ENCODE measurements at regions not wholly inside any gene's neighbourhood (a gene's known extent, or its start where the extent isn't known, plus 50 kb on each side); places are given as distances from the start of the nearest gene placed in this dataset.

GRCh38 chr10:21164687-21165086, 267.6 kb upstream of the NEBL start:
- TF ChIP-seq, protein P1, sequence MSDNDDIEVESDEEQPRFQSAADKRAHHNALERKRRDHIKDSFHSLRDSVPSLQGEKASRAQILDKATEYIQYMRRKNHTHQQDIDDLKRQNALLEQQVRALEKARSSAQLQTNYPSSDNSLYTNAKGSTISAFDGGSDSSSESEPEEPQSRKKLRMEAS (IDR thresholded peaks at IDR 0.05) = no peak
- TF ChIP-seq, protein P2, sequence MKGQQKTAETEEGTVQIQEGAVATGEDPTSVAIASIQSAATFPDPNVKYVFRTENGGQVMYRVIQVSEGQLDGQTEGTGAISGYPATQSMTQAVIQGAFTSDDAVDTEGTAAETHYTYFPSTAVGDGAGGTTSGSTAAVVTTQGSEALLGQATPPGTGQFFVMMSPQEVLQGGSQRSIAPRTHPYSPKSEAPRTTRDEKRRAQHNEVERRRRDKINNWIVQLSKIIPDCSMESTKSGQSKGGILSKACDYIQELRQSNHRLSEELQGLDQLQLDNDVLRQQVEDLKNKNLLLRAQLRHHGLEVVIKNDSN (IDR thresholded peaks at IDR 0.05) = no peak
- no peak for TF ChIP-seq TEAD4 (IDR thresholded peaks at IDR 0.05)
- no peak for TF ChIP-seq YY1 (IDR thresholded peaks at IDR 0.05; ENCODE audit: low read depth)
- no peak for TF ChIP-seq EGR1 (IDR thresholded peaks at IDR 0.05)
- TF ChIP-seq FOXM1 (IDR thresholded peaks at IDR 0.05; ENCODE audit: borderline replicate concordance, low read depth) = no peak
- TF ChIP-seq TAF1 (IDR thresholded peaks at IDR 0.05; ENCODE audit: low read depth) = no peak
- TF ChIP-seq CEBPB (IDR thresholded peaks at IDR 0.05) = no peak
- TF ChIP-seq, protein P3, sequence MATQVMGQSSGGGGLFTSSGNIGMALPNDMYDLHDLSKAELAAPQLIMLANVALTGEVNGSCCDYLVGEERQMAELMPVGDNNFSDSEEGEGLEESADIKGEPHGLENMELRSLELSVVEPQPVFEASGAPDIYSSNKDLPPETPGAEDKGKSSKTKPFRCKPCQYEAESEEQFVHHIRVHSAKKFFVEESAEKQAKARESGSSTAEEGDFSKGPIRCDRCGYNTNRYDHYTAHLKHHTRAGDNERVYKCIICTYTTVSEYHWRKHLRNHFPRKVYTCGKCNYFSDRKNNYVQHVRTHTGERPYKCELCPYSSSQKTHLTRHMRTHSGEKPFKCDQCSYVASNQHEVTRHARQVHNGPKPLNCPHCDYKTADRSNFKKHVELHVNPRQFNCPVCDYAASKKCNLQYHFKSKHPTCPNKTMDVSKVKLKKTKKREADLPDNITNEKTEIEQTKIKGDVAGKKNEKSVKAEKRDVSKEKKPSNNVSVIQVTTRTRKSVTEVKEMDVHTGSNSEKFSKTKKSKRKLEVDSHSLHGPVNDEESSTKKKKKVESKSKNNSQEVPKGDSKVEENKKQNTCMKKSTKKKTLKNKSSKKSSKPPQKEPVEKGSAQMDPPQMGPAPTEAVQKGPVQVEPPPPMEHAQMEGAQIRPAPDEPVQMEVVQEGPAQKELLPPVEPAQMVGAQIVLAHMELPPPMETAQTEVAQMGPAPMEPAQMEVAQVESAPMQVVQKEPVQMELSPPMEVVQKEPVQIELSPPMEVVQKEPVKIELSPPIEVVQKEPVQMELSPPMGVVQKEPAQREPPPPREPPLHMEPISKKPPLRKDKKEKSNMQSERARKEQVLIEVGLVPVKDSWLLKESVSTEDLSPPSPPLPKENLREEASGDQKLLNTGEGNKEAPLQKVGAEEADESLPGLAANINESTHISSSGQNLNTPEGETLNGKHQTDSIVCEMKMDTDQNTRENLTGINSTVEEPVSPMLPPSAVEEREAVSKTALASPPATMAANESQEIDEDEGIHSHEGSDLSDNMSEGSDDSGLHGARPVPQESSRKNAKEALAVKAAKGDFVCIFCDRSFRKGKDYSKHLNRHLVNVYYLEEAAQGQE (IDR thresholded peaks at IDR 0.05; ENCODE audit: low read depth) = no peak
- TF ChIP-seq RAD21 (IDR thresholded peaks at IDR 0.05; ENCODE audit: low read depth) = no peak
- TF ChIP-seq ZBTB7A (IDR thresholded peaks at IDR 0.05; ENCODE audit: low read depth) = no peak
- no peak for TF ChIP-seq EP300 (IDR thresholded peaks at IDR 0.05; ENCODE audit: borderline replicate concordance)
- no peak for TF ChIP-seq CREB1 (IDR thresholded peaks at IDR 0.05; ENCODE audit: low read depth)

GRCh38 chr10:21162948-21163347, 265.8 kb upstream of the NEBL start:
- no peak for TF ChIP-seq TAF1 (IDR thresholded peaks at IDR 0.05; ENCODE audit: low read depth)
- no peak for TF ChIP-seq NFIC (IDR thresholded peaks at IDR 0.05)
- no peak for TF ChIP-seq TEAD4 (IDR thresholded peaks at IDR 0.05)
- TF ChIP-seq, protein P3 (IDR thresholded peaks at IDR 0.05; ENCODE audit: low read depth) = no peak
- TF ChIP-seq ZBTB7A (IDR thresholded peaks at IDR 0.05; ENCODE audit: low read depth) = no peak
- TF ChIP-seq FOXM1 (IDR thresholded peaks at IDR 0.05; ENCODE audit: borderline replicate concordance, low read depth) = no peak
- no peak for TF ChIP-seq CREB1 (IDR thresholded peaks at IDR 0.05; ENCODE audit: low read depth)
- no peak for TF ChIP-seq RAD21 (IDR thresholded peaks at IDR 0.05; ENCODE audit: low read depth)
- TF ChIP-seq EGR1 (IDR thresholded peaks at IDR 0.05) = no peak
- no peak for TF ChIP-seq EP300 (IDR thresholded peaks at IDR 0.05; ENCODE audit: borderline replicate concordance)
- no peak for TF ChIP-seq CEBPB (IDR thresholded peaks at IDR 0.05)
- TF ChIP-seq TCF12 (IDR thresholded peaks at IDR 0.05; ENCODE audit: low read depth) = no peak
- TF ChIP-seq YY1 (IDR thresholded peaks at IDR 0.05; ENCODE audit: low read depth) = no peak
- TF ChIP-seq, protein P2 (IDR thresholded peaks at IDR 0.05) = no peak

- 0 out of 2 replicates have a peak, but pooled peaks have one; percentile 11 for TF ChIP-seq TEAD4 (IDR thresholded peaks at IDR 0.05)
- TF ChIP-seq, protein P1 (IDR thresholded peaks at IDR 0.05) = no peak
These were observed 264.5 kb upstream of the NEBL start for GRCh38 chr10:21161647-21162046.

DNA sequence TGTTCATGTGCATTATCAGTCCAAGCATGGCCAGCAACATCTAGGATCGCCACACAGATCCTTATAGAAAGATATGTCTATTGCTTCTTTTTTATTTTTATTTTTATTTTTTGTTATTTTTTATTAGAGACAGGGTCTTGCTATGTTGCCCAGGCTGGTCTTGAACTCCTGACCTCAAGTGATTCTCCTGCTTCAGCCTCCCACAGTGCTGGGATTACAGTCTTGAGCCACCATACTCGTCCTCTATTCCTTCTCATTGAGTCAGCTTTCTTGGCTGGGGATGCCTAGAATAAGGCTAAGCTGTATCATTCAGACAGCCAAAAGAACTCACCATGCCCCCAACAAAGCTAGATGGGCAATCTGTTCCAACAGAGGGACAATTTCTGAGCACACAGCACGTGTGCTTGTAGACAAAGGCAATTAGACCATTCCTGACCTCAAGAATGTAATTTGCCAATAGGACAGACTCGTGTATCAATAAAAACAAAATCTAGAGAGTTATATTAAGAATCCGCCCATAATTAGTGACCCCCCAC, 264.0 kb upstream of the NEBL start:
- TF ChIP-seq EGR1 (IDR thresholded peaks at IDR 0.05) = no peak
- TF ChIP-seq TAF1 (IDR thresholded peaks at IDR 0.05; ENCODE audit: low read depth) = no peak
- TF ChIP-seq, protein P3 (IDR thresholded peaks at IDR 0.05; ENCODE audit: low read depth) = no peak
- no peak for TF ChIP-seq CREB1 (IDR thresholded peaks at IDR 0.05; ENCODE audit: low read depth)
- TF ChIP-seq EP300 (IDR thresholded peaks at IDR 0.05; ENCODE audit: borderline replicate concordance) = no peak
- TF ChIP-seq FOXM1 (IDR thresholded peaks at IDR 0.05; ENCODE audit: borderline replicate concordance, low read depth) = no peak

DNA sequence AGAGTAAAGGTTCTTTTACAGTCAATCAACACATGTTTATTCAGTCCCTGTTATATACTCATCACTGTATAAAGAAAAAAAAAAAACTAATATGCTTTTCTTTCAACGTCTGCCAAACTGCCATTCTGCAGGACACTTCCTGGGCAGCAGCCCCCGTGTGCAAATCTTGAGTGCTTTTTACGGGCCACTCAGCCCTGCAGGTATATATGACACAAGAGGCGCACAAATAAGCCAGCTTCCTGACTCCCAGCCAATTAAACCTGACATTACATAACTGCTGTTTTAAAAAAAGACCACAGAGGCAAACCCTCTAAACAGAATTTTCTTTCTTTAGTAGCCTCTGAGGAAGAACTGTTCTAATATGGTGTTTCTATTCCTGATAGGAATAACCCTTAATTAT, 263.0 kb upstream of the NEBL start:
- TF ChIP-seq TCF12 (IDR thresholded peaks at IDR 0.05; ENCODE audit: low read depth) = no peak
- no peak for TF ChIP-seq ZBTB7A (IDR thresholded peaks at IDR 0.05; ENCODE audit: low read depth)
- no peak for TF ChIP-seq TAF1 (IDR thresholded peaks at IDR 0.05; ENCODE audit: low read depth)
- TF ChIP-seq TEAD4 (IDR thresholded peaks at IDR 0.05) = no peak
- no peak for TF ChIP-seq EGR1 (IDR thresholded peaks at IDR 0.05)
- TF ChIP-seq FOXM1 (IDR thresholded peaks at IDR 0.05; ENCODE audit: borderline replicate concordance, low read depth) = no peak
- TF ChIP-seq, protein P1 (IDR thresholded peaks at IDR 0.05) = no peak
- TF ChIP-seq CREB1 (IDR thresholded peaks at IDR 0.05; ENCODE audit: low read depth) = no peak
- TF ChIP-seq EP300 (IDR thresholded peaks at IDR 0.05; ENCODE audit: borderline replicate concordance) = no peak
- no peak for TF ChIP-seq NFIC (IDR thresholded peaks at IDR 0.05)
- TF ChIP-seq, protein P2 (IDR thresholded peaks at IDR 0.05) = no peak
- no peak for TF ChIP-seq YY1 (IDR thresholded peaks at IDR 0.05; ENCODE audit: low read depth)
- TF ChIP-seq, protein P3 (IDR thresholded peaks at IDR 0.05; ENCODE audit: low read depth) = no peak

All from Ishikawa (cell line).